ENCODE measurements at regions not wholly inside any gene's neighbourhood (a gene's known extent, or its start where the extent isn't known, plus 50 kb on each side); places are given as distances from the start of the nearest gene placed in this dataset.

DNA sequence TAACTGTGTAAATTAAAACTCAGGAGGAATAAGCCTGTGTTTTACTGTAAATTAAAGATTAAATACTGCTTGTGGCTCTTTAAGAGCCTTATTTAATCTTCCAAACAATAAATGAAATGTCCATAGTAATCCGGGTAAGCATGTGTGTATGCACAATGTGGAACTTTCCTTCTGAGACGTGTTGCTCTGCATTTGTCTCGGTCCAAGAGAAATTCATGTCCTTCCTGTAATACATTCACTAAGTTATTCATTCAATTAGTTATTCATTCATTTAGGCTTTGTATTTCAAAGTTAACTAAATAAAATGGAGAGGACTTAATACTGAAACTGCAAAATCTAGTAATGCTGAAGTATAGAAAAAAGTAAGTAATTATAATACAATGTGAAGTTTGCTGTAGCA, 2728.8 kb downstream of the PCDH7 start:
- TF ChIP-seq, protein P1, sequence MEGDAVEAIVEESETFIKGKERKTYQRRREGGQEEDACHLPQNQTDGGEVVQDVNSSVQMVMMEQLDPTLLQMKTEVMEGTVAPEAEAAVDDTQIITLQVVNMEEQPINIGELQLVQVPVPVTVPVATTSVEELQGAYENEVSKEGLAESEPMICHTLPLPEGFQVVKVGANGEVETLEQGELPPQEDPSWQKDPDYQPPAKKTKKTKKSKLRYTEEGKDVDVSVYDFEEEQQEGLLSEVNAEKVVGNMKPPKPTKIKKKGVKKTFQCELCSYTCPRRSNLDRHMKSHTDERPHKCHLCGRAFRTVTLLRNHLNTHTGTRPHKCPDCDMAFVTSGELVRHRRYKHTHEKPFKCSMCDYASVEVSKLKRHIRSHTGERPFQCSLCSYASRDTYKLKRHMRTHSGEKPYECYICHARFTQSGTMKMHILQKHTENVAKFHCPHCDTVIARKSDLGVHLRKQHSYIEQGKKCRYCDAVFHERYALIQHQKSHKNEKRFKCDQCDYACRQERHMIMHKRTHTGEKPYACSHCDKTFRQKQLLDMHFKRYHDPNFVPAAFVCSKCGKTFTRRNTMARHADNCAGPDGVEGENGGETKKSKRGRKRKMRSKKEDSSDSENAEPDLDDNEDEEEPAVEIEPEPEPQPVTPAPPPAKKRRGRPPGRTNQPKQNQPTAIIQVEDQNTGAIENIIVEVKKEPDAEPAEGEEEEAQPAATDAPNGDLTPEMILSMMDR (IDR thresholded peaks at IDR 0.05): no peak
- TF ChIP-seq POLR2AphosphoS5 (IDR thresholded peaks at IDR 0.05): no peak
